SK-N-SH treated with all-trans-retinoic acid at 6 μM for 48 hours (cell line): ENCODE measurements at regions not wholly inside any gene's neighbourhood (a gene's known extent, or its start where the extent isn't known, plus 50 kb on each side); places are given as distances from the start of the nearest gene placed in this dataset.

ENCODE experiments used
- CREB5 ChIP-seq: fragments of 250-450 bp; sonication (Bioruptor Pico); IDR thresholded peaks from 2 replicates; pipeline ENCODE4 v1.5.1; 2020; ENCODE audit warnings: low read depth, mild to moderate bottlenecking, moderate library complexity
- CSDC2 ChIP-seq: fragments of 250-450 bp; sonication (Bioruptor Pico); IDR thresholded peaks from 2 replicates; pipeline ENCODE4 v1.5.0; 2020; ENCODE audit warnings: mild to moderate bottlenecking, moderate library complexity
- CSRNP3 ChIP-seq: fragments of 250-450 bp; sonication (Bioruptor Pico); IDR thresholded peaks from 2 replicates; pipeline ENCODE4 v1.5.1; 2021; ENCODE audit warnings: mild to moderate bottlenecking, moderate library complexity
- PATZ1 ChIP-seq: fragments of 250-450 bp; sonication (Bioruptor Pico); IDR thresholded peaks from 2 replicates; pipeline ENCODE4 v1.8.0; 2020; ENCODE audit warnings: mild to moderate bottlenecking, moderate library complexity, borderline replicate concordance
- ZC3H10 ChIP-seq: fragments of 250-450 bp; sonication (Bioruptor Pico); IDR thresholded peaks from 2 replicates; pipeline ENCODE4 v1.5.1; 2021; ENCODE audit warnings: mild to moderate bottlenecking, moderate library complexity
- ZFP3 ChIP-seq: fragments of 250-450 bp; sonication (Bioruptor Pico); IDR thresholded peaks from 2 replicates; pipeline ENCODE4 v1.5.0; 2020; ENCODE audit warnings: mild to moderate bottlenecking, moderate library complexity
- ZFP30 ChIP-seq: fragments of 450-650 bp; formaldehyde crosslinking; IDR thresholded peaks from 2 replicates; pipeline ENCODE4 v1.5.0; 2022; ENCODE audit warnings: mild to moderate bottlenecking, moderate library complexity

- TF ChIP-seq ZFP30 (CRISPR knock-in tag) (no peak), ZC3H10 (CRISPR knock-in tag) (no peak), ZFP3 (CRISPR knock-in tag) (no peak), PATZ1 (no peak), CSDC2 (no peak), CSRNP3 (CRISPR knock-in tag) (no peak), CREB5 (CRISPR knock-in tag) (no peak)
Measured at GRCh38 chr10:33573606-33574005, 239.1 kb upstream of the NRP1 start.
